ENCODE measurements at regions not wholly inside any gene's neighbourhood (a gene's known extent, or its start where the extent isn't known, plus 50 kb on each side); places are given as distances from the start of the nearest gene placed in this dataset.
"Not testable (repeated sequence)": the region's sequence is repeated elsewhere in the genome, so short reads cannot be mapped to it uniquely, and the experiment has no call there.

DNA sequence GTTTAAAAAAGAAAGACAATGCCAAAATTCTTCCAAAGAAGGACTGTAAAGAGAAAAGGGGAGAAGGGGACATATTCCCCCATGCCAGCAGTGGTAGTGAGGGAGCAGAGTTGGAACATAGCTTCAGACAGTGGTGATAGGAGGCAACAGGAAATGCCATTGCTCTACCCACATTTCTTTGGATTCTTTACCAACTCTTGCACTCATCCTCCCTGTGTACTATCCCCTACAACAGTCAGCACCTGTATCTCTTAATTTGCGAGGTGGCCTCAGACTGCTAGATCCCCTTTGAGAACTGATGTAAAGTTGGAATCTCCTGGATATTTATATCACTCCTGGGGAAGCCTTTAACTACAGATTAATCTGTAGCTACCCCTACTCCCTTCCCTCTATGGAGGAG, 320.6 kb upstream of the PTGER4 start:
- H3K27ac ChIP-seq: no peak overlapping the region

DNA sequence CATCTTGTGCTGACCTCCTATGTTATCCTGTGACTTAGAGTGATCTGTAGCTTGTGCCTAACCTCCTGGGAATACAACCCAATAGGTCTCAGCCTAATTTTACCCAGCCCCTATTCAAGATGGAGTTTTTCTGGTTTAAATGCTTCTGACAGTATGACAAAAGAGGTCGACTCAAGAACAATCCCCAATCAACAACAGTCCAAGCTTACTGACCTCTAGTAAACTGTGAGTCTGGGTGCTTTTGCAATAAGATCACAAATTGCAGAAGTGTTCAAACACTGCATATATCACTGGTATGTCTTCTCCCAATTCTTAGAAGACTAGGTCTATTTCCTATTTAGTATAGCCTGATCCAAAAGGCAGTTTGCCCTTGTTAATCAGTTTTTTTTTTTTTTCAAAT, 323.5 kb upstream of the PTGER4 start:
- no peak for DNase-seq (ENCODE audit: low read depth, low spot score)
- no peak overlapping the region for H3K27ac ChIP-seq

More for the DNA sequence above, 320.6 kb upstream of the PTGER4 start:
- DNase-seq (ENCODE audit: low read depth, low spot score): no peak

DNA sequence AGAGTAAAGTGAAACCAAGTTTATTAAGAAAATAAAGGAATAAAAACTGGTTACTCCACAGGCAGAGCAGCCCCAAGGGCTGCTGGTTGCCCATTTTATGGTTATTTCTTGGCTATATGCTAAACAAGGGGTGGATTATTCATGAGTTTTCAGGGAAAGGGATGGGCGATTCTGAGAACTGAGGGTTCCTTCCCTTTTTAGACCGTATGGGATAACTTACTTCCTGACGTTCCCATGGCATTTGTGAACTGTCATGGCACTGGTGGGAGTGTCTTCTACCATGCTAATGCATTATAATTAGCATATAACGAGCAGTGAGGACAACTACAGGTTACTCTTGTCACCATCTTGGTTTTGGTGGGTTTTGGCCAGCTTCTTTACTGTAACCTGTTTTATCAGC, 323.9 kb upstream of the PTGER4 start:
- H3K27ac ChIP-seq: no peak overlapping the region
- DNase-seq (ENCODE audit: low read depth, low spot score): no peak

DNA sequence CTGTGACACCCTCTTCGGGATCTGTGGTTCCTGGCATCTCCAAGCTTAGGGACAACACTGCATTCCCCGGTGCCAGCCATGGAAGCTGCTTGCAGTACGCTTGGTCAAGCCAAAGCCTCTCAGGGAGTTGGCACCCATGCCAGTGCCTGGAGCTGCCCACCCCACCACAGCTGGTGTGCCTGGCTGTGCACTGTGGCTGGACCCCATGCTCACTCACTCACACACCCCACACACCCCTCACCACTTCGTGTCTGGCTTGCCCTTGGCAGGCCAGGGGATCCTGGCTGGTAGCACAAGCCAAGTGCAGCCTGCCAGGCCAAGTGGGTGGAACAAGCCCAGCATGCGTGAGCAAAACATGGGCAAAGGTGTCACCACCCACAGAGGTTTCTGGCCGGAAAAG, 324.5 kb upstream of the PTGER4 start:
- no peak for DNase-seq (ENCODE audit: low read depth, low spot score)
- no peak overlapping the region for H3K27ac ChIP-seq

DNA sequence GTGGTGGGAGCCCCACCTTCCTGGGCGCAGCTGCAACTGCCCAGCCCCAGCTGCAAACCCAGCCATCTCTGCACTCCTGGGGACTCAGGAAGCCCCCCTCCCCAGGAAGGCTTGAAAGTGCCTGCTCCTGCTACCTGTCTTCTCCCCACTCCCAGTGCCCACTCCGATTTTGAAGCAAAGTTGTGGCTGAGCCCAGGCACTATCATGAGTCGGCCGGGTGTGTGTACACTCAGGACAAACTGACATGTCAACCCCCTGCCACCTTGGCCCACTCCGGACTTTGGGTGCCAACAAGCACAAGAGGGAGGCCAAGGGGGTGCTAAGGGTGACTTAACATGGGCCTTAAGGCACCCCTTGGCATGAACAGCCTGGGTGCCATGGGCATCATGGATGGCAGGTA, 325.5 kb upstream of the PTGER4 start:
- no peak for DNase-seq (ENCODE audit: low read depth, low spot score)
- H3K27ac ChIP-seq: no peak overlapping the region

DNA sequence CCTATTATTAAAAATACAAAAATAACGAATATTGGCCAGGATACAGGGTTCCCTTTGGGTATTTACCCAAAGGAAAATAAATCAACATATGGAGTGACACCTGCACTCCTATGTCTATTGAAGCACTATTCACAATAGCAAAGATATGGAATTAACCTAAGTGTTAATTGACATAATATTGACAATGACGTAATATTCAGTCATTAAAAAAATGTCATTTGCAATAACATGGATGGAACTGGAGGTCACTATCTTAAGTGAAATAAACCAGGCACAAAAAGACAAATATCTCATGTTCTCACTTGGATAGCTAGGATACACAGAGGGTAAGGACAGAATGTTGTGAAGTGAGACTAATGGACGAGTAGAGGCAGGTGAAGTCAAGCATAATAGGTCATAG, 326.3 kb upstream of the PTGER4 start:
- no peak overlapping the region for H3K27ac ChIP-seq
- DNase-seq (ENCODE audit: low read depth, low spot score): no peak

DNA sequence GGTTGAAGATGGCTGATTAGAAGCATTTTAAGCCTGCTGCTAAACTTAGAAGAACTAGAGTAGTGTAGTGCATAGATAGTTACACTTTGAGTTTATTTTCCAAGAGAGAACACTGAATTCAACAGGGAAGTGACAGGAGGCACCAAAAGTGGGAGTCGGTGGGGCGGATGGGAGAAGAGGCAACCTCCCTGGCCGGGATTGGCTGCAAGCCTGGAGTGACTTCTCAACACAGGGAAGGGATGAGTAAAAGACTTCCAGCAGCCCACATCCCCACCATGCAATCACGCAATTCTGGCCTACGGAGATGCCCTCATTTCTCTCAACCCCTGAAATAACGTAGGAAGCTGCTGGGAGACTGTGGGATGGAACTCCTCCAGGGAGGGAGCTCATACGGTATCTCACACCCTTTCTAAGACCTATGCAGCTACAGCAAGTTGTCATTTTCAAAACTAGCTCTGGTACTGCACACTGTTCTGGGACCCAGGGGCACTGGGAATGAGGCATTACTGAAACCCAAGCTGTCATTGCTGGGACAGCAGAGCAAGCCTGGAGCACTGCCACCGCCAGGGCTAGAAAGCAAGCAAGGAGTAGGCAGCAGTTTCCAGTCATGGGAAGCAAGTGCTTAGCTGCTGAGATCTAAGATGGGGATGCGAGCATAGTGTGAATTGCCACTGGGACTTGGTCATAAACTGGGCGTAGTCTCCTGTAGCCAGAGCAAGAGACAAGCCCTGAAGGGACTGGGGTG, 331.6 kb upstream of the PTGER4 start:
- DNase-seq (ENCODE audit: low read depth, low spot score): no peak
- H3K27ac ChIP-seq: no peak overlapping the region

DNA sequence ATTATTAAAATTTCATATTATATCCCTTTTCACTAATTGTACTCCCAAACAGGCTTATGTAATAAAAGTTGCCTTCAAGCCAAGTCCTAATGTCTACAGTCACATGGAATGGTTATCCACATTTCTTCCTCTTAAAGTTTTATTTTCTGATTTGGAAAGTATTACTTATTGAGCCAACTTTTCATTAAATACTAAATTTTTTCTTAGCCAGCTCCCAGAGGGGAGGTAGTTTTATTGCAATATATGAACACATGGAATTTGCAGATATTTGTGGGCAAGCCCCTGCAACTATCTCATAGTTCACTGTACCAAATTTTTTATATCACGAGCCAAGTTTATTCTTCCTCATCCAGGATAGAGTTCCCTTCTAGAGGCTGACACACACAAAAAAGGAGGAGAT, 332.8 kb upstream of the PTGER4 start:
- no peak for DNase-seq (ENCODE audit: low read depth, low spot score)
- H3K27ac ChIP-seq: no peak overlapping the region

DNA sequence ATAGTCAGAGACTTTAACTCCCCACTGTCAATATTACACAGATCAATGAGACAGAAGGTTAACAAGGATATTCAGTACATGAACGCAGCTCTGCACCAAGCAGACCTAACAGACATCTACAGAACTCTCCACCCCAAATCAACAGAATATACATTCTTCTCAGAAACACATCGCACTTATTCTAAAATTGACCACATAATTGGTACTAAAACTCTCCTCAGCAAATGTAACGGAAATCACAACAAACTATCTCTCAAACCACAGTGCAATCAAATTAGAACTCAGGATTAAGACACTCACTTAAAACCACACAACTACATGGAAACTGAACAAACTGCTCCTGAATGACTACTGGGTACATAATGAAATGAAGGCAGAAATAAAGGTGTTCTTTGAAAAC, 341.3 kb upstream of the PTGER4 start:
- H3K27ac ChIP-seq; DNase-seq (ENCODE audit: low read depth, low spot score): not testable (repeated sequence)

DNA sequence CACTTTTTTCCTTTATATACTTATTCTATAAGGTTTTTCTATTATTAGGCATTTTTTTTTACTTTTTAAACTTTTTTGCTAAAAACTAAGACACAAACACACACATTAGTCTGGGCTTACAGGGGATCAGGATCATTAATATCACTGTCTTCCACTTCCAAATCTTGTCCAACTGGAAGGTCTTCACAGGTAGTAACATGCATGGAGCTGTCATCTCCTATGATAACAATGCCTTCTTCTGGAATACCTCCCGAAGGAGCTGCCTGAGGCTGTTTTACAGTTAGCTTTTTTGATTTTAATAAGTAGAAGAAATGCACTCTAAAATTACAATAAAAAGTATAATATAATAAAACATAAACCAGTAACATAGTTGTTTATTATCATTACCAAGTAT, 345.5 kb upstream of the PTGER4 start:
- H3K27ac ChIP-seq: peak overlapping the region; percentile 27
- DNase-seq (ENCODE audit: low read depth, low spot score): no peak

DNA sequence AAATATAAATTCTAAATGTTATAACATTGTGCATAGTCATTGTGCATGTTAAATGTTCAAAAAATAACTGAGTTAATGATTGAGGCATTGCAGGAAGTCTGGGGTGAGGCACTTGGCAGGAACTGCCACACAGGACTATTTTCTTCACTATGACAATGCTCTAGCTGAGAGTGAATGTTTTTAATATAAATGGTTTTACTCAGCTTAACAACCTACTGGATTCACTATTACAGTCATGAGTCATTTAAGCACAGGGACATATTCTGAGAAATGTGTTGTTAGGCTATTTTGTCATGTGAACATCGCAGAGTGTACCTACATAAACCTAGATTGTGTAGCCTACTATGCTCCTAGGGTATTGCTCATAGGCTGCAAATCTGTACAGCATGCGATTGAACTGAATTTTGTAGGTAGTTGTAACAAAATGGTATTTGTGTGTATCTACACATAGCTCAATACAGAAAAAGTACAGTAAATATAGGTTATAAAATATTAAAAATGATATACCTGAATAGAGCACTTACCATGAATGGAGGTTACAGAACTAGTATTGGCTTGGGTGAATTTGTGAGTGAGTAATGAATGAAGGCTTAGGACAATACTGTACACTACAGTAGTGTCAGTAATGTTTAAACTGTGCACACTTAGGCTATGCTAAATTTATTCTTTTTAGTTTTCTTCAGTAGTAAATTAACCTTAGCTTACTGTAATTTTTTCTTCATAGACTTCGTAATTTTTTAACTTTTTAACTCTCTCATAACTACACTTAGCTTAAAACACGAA, 346.1 kb upstream of the PTGER4 start:
- no peak for DNase-seq (ENCODE audit: low read depth, low spot score)
- peak overlapping the region; percentile 27 for H3K27ac ChIP-seq

DNA sequence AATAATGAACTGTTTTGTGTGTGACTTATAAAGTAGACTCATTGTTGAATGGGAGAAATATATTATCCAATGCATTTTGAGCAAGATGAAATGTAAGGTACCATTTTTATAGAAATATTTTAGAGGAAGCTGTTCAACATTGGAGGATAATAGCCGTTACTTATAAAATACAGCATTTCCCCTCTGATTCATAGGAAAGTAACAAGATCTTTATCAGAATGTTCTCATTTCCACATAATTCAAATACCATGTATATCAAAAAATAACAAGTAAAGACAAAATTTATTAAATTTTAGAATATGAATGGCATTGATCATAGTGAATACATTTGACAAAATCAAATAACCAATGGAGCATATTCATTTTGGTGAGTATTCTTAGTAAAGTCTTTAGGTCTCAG, 346.7 kb upstream of the PTGER4 start:
- peak overlapping the region; percentile 27 for H3K27ac ChIP-seq
- DNase-seq (ENCODE audit: low read depth, low spot score): no peak

DNA sequence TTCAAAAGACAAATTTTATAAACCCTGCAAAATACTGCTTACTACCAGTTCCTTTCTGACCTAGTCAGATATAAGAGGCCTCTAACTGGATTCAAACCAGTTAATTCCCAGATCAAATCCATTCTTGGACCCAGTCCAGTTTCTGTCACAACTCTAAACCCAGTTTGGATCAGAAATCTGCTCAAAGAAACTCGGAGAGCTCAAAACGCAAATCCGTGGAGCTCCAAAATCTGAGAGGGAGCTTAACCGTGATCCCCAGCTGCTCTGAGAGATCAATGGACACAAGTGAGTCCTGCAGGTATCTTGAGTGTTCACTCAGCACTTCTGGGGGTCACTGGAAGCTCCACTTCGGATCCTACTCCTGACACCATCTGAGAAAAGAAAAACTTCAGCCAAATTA, 348.1 kb upstream of the PTGER4 start:
- DNase-seq (ENCODE audit: low read depth, low spot score): no peak
- H3K27ac ChIP-seq: no peak overlapping the region

DNA sequence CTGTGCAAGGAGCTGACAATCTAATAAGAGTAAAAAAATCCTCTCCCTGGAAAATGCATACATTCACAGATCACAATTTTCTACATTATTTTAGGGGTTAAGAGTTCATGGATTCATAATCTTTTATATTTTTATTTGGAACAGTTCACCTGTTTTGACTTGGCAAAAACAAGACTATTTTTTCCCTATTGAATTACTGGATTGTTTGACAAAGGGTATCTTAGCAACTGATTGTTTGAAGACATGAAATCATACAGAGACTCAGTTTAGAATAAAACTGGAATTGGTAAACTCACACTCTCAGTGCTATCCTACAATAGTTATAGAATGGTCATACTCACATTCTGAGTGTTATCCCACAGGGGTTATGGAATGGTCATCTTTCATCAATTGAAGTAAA, 358.2 kb upstream of the PTGER4 start:
- DNase-seq (ENCODE audit: low read depth, low spot score): no peak
- no peak overlapping the region for H3K27ac ChIP-seq

DNA sequence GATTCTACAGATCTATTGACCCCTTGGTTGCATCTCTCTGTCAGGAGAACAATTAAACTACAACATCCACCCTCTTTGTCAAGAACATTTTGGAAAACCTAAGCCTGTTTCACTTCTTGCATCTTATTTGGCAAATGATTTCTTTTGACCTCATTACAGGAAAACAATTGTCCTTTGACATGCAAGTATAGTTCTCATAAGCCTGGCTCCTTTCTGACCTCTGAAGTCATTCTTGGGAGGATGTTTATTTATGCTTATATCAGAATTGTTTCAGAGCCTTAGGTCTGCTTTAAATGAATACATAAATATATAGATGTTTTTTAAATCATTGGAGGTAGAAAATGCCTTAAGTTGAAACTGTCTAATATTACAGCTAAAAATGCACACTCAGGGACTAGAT, 361.3 kb upstream of the PTGER4 start:
- no peak for DNase-seq (ENCODE audit: low read depth, low spot score)
- H3K27ac ChIP-seq: no peak overlapping the region

DNA sequence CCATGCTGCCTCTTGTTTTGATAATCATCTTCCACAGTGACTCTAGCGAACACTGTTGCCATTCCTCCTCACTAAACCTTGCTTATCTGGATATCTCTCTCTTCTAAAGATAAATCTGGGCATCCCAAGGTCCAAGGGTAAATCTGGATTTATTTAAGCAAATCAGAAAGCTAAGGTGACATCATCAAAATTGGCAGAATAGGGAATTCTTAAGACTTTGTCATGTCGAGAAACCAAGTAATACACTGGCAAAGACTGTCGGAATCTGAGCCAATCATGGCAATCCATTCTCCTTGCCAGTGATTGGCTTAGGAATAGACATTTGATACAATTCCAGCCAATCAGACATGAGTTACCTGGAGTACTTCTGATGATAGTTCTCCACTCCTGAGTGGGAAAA, 362.7 kb upstream of the PTGER4 start:
- no peak for DNase-seq (ENCODE audit: low read depth, low spot score)
- H3K27ac ChIP-seq: no peak overlapping the region

DNA sequence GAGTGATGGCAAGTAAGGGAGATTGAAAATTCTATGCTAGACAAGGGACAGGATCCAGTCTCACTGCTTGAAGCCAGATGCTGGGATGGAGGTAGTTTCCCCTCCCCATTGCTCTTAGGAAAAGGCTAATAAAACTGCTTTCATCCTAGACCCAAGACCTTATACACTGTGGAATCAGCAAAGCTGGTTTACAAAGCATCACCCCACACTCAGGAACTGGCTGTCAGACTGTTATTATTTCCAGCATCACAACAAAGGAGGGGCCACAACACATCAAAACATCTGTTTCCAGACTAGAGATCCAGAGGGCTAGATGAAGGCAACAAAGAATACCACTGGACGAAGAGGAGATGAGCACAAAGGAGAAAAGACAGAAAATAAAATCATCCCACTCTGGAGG, 364.6 kb upstream of the PTGER4 start:
- no peak overlapping the region for H3K27ac ChIP-seq
- DNase-seq (ENCODE audit: low read depth, low spot score): no peak

DNA sequence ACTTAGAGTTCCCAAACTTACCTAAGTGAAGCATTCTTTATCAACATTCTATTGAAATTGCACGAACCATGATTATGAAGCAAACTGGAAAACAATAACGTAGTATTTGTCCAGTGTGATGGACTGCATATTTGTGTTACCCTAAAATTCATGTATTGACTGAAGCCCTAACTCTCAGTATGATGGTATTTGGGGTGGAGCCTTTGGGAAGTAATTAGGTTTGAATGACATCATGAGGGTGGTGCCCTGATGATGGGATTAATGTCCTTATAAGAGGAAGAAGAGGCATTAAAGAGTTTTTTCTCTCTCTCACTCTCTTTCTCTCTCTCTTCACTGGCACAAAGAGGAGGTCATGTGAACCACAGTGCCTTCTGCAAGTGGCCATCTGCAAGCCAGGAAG, 365.4 kb upstream of the PTGER4 start:
- DNase-seq (ENCODE audit: low read depth, low spot score): no peak

DNA sequence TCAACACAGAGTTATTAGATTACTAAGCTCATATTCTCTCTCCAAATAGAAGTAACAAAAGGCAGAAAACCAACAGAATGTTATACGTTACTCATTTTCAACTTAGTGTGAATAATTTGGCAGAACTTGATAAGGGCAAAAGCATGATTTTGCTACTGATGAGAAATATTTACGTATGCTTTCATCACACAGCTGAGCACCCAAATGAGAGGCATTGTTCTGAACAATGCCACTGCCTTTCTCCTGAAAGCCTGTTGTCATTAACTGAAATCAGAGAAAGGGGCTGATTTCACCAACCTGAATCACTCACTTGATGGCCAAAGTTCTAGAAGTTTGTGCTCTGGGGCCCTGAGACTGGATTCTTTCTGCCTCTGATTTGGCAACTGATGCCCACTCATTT, 367.5 kb upstream of the PTGER4 start:
- no peak overlapping the region for H3K27ac ChIP-seq
- DNase-seq (ENCODE audit: low read depth, low spot score): no peak

More for the DNA sequence above, 365.4 kb upstream of the PTGER4 start:
- no peak overlapping the region for H3K27ac ChIP-seq

DNA sequence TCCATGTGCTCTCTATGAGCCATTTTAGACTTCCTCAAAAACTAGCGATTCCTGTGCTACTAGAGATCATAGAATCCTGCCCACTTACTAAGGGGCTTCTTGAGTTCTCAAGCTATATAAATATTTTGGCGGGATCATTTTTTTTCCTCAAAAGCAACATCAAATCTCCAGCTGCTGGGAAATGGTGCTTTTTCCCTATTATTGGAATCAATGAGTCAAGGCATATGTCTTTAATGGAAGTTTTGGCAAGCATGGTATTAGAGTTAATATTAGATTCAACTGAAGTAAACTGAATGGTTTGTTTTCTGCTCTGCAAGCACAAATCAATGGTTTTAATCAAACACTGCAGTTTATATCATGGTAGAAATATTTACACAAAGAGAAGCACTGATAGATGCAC, 369.9 kb upstream of the PTGER4 start:
- DNase-seq (ENCODE audit: low read depth, low spot score): no peak

DNA sequence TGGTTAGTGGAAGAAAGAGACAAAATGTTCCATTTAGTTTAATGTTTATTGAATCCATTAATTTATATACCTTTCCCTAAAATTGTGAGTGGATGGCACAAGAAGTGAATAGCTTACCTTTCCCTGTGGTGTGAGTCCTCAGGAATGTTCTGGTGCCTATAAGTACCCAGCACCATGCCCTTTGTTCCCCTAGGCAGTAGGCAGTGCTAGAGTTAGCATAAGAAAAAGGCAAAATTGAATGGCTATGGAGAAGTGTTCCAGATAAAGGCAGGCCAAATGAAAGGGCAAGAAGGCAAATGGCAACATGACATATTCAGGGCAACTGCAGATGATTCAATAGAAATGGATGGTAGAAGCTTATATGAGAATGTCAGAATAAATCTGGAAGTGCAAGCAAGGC, 370.8 kb upstream of the PTGER4 start:
- DNase-seq (ENCODE audit: low read depth, low spot score): no peak
- H3K27ac ChIP-seq: no peak overlapping the region

More for the DNA sequence above, 369.9 kb upstream of the PTGER4 start:
- no peak overlapping the region for H3K27ac ChIP-seq

DNA sequence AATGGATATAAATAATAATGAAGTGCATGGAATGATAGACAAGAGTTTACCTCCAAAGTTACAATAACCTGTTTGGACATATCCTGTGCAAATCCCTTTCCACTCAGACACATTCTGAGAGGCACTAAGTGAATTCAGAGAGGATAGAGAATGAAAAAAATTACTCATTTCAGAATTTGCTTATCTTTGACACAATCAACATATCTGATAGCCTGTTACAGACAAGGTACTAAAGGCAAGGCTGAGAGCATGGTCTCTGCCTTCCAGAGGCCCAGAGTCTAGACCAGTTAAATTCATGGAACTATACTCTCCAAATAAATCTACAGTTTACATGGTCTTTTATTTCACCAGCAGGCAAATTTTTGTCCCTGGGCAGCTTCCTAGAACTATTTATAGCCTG, 371.8 kb upstream of the PTGER4 start:
- no peak for DNase-seq (ENCODE audit: low read depth, low spot score)
- no peak overlapping the region for H3K27ac ChIP-seq

Measured in epithelial cell of prostate (primary cell).